GM23338 (cell line): ENCODE measurements at regions not wholly inside any gene's neighbourhood (a gene's known extent, or its start where the extent isn't known, plus 50 kb on each side); places are given as distances from the start of the nearest gene placed in this dataset.
A peak's percentile ranks its signal among the peaks of the same experiment; 100 is the strongest.
"Not testable (repeated sequence)": the region's sequence is repeated elsewhere in the genome, so short reads cannot be mapped to it uniquely, and the experiment has no call there.

Experiments
- ATAC-seq: fragments of 200-7000 bp; cut with Tn5 transposase; 3 replicates; pipeline ENCODE4 v1.9.1; 2020
- DNase-seq: peaks from one replicate; pipeline ENCODE4 v3.0.0-alpha.2; 2015; ENCODE audit warnings: low spot score
- H2AFZ ChIP-seq: fragments of 200-600 bp; sonication (generic); 2 replicates; pipeline ENCODE4 v1.8.0; 2016; ENCODE audit warnings: antibody characterized with exemption, mild to moderate bottlenecking, moderate library complexity
- H3F3A ChIP-seq: fragments of 200-600 bp; sonication (generic); replicated peaks from 2 replicates; pipeline ENCODE4 v1.8.0; 2017; ENCODE audit warnings: antibody characterized with exemption, mixed run types, low read depth
- H3K27ac ChIP-seq: fragments of 200-600 bp; sonication (generic); 2 replicates; pipeline ENCODE4 v1.6.1; 2016; ENCODE audit warnings: low read depth
- H3K27me3 ChIP-seq: fragments of 200-600 bp; sonication (generic); 2 replicates; pipeline ENCODE4 v1.8.0; 2016; ENCODE audit warnings: mild to moderate bottlenecking, mixed run types, moderate library complexity; ENCODE audit not compliant: insufficient read depth
- H3K36me3 ChIP-seq: fragments of 200-600 bp; sonication (generic); 2 replicates; pipeline ENCODE4 v1.8.0; 2016; ENCODE audit warnings: mild to moderate bottlenecking; ENCODE audit not compliant: insufficient read depth
- H3K4me1 ChIP-seq: fragments of 200-600 bp; sonication (generic); 2 replicates; pipeline ENCODE4 v1.8.0; 2016; ENCODE audit warnings: mild to moderate bottlenecking, moderate library complexity; ENCODE audit not compliant: insufficient read depth
- H3K4me2 ChIP-seq: fragments of 200-600 bp; sonication (generic); 2 replicates; pipeline ENCODE4 v1.7.1; 2017; ENCODE audit warnings: mixed run types
- H3K4me3 ChIP-seq: fragments of 200-600 bp; sonication (generic); 2 replicates; pipeline ENCODE4 v1.6.1; 2016; ENCODE audit warnings: mixed run types
- H3K79me2 ChIP-seq: fragments of 200-600 bp; sonication (generic); replicated peaks from 2 replicates; pipeline ENCODE4 v1.8.0; 2017; ENCODE audit warnings: mild to moderate bottlenecking; ENCODE audit not compliant: insufficient read depth
- H3K9me2 ChIP-seq: fragments of 200-600 bp; sonication (generic); 2 replicates; pipeline ENCODE4 v1.8.0; 2017; ENCODE audit not compliant: insufficient read depth
- H4K20me1 ChIP-seq: fragments of 200-600 bp; sonication (generic); replicated peaks from 2 replicates; pipeline ENCODE4 v1.8.0; 2017; ENCODE audit warnings: mild to moderate bottlenecking; ENCODE audit not compliant: insufficient read depth
- H3K27ac Mint-ChIP-seq: 2 replicates; pipeline ENCODE4 v1.8.0; 2020; ENCODE audit warnings: inconsistent platforms, mild to moderate bottlenecking, moderate library complexity, mixed read lengths
- H3K27me3 Mint-ChIP-seq: 3 replicates; pipeline ENCODE4 v1.8.0; 2022; ENCODE audit warnings: low read depth, mild to moderate bottlenecking, moderate library complexity, mixed read lengths, inconsistent platforms; ENCODE audit not compliant: insufficient read depth, poor library complexity
- H3K36me3 Mint-ChIP-seq: 3 replicates; pipeline ENCODE4 v1.8.0; 2021; ENCODE audit warnings: low read depth, mild to moderate bottlenecking, inconsistent platforms, moderate library complexity, mixed read lengths
- H3K4me1 Mint-ChIP-seq: 3 replicates; pipeline ENCODE4 v1.8.0; 2020; ENCODE audit warnings: mild to moderate bottlenecking, inconsistent platforms, mixed read lengths
- H3K4me3 Mint-ChIP-seq: 3 replicates; pipeline ENCODE4 v1.8.0; 2021; ENCODE audit warnings: moderate library complexity, mild to moderate bottlenecking, inconsistent platforms, mixed read lengths
- H3K9me3 Mint-ChIP-seq: 3 replicates; pipeline ENCODE4 v1.8.0; 2020; ENCODE audit warnings: moderate library complexity, mild to moderate bottlenecking, inconsistent platforms, mixed read lengths
- CTCF ChIP-seq, 2 experiments: fragments of 200-600 bp in 1 of 2; sonication (generic) in 1 of 2; conservative IDR thresholded peaks; 2 replicates each; pipeline versions ENCODE4 v1.5.1 to v1.6.1; 2016 to 2017; ENCODE audit warnings: antibody characterized with exemption in 2 of 2, low read depth in 2 of 2, mild to moderate bottlenecking in 2 of 2, moderate library complexity in 1 of 2
- JUNB ChIP-seq: IDR thresholded peaks from one replicate; pipeline ENCODE4 v1.6.1; 2016; ENCODE audit warnings: antibody characterized with exemption; ENCODE audit not compliant: unreplicated experiment
- NANOG ChIP-seq: IDR thresholded peaks from 2 replicates; pipeline ENCODE4 v1.6.1; 2016; ENCODE audit warnings: antibody characterized with exemption, borderline replicate concordance
- STAT1 ChIP-seq: IDR thresholded peaks from one replicate; pipeline ENCODE4 v1.6.1; 2016; ENCODE audit warnings: antibody characterized with exemption; ENCODE audit not compliant: unreplicated experiment

DNA sequence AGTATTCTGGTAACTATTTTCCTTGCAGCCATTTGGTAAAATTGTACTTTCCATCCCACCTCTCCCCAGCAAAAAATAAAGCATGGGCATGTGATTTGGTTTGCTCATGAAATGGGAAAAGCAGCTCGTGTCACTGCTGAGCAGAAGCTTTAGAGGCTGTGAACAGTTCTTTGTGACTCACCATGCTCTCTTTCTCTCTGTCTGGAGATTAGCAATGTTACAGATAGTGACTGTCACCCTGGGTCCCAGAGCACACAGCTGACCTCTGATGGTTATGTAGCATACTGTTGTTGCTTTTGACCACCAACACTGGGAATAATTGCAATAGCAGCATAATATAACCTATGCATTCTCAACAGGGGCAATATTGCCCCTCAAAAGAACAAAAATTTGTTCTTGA, 70.6 kb downstream of the RGS2 start:
- Histone ChIP-seq H3K27me3 (no peaks in the 10 kb centered on the region), H3K36me3 (no peaks in the 10 kb centered on the region), H3K4me3 (no peak overlapping the region), H3K79me2 (no peaks in the 10 kb centered on the region), H3F3A (no peaks in the 10 kb centered on the region), H3K4me2 (no peak overlapping the region), H2AFZ (no peak overlapping the region), H4K20me1 (no peaks in the 10 kb centered on the region), H3K9me2 (no peaks in the 10 kb centered on the region), H3K27ac (no peak overlapping the region), H3K4me1 (no peaks in the 10 kb centered on the region)
- no peaks in the 10 kb centered on the region for H3K9me3 Mint-ChIP-seq
- ATAC-seq (no peak), DNase-seq (no peak)
- no peak for TF ChIP-seq STAT1
- peak in 1 of 2 experiments; percentile 36; a peak in 2 of 4 replicates for TF ChIP-seq CTCF (conservative IDR thresholded peaks at IDR 0.05; ENCODE audit: low read depth in 2 of 2)
- no peaks in the 10 kb centered on the region for H3K36me3 Mint-ChIP-seq
- no peaks in the 10 kb centered on the region for H3K4me1 Mint-ChIP-seq
- H3K27ac Mint-ChIP-seq = no peak overlapping the region
- H3K4me3 Mint-ChIP-seq = no peak overlapping the region
- H3K27me3 Mint-ChIP-seq = no peaks in the 10 kb centered on the region

GRCh38 chr1:192880231-192880630, 71.4 kb downstream of the RGS2 start:
- H3K4me3 Mint-ChIP-seq = no peak overlapping the region
- TF ChIP-seq JUNB (no peak), CTCF (conservative IDR thresholded peaks at IDR 0.05; ENCODE audit: low read depth in 2 of 2) (no peak)

DNA sequence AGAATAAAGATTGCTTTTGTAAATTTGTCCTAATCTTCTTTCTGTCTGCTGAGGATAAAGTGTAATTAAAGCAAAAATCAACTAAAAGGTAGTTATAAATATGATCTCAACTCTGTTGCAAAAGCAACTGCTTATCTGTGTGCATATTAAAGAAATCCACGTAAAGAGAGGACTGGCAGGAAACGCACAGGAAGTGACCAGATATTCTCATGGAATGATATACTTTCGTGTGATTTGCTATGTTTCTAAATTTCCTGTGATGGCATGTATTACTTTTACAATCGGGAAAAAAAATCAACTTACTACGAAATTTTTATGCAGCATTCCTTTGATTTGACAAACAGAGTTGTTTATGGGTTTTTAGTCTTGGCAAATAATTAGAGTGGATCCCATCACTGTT, 75.4 kb downstream of the RGS2 start:
- Histone ChIP-seq H3K27ac (no peak overlapping the region), H3K9me2 (peaks cover 15% of the 10 kb centered on the region), H3K79me2 (no peaks in the 10 kb centered on the region), H3K4me3 (no peak overlapping the region), H3F3A (no peaks in the 10 kb centered on the region), H4K20me1 (no peaks in the 10 kb centered on the region), H2AFZ (no peak overlapping the region), H3K27me3 (no peaks in the 10 kb centered on the region), H3K4me1 (peaks cover 15% of the 10 kb centered on the region), H3K36me3 (no peaks in the 10 kb centered on the region), H3K4me2 (no peak overlapping the region)
- no peak for DNase-seq
- no peak for ATAC-seq
- Mint-ChIP-seq H3K36me3 (peaks cover 14% of the 10 kb centered on the region; the same call in 1 of the 3 replicates), H3K27me3 (peaks cover 6% of the 10 kb centered on the region), H3K27ac (no peak overlapping the region), H3K4me3 (no peak overlapping the region), H3K9me3 (peaks cover 3% of the 10 kb centered on the region; the same call in 2 of the 3 replicates), H3K4me1 (peaks cover 16% of the 10 kb centered on the region)
- TF ChIP-seq NANOG = no peak

More at GRCh38 chr1:192880231-192880630, 71.4 kb downstream of the RGS2 start:
- Mint-ChIP-seq H3K4me1 (no peaks in the 10 kb centered on the region), H3K36me3 (no peaks in the 10 kb centered on the region), H3K27ac (no peak overlapping the region), H3K9me3 (no peaks in the 10 kb centered on the region), H3K27me3 (peaks cover under 1% of the 10 kb centered on the region)
- peak overlapping the region; percentile 39; the same call in 1 of the 2 replicates for H2AFZ ChIP-seq
- H3K4me3 ChIP-seq = no peak overlapping the region
- H3K36me3 ChIP-seq = no peaks in the 10 kb centered on the region
- ATAC-seq = no peak
- H3K4me2 ChIP-seq = no peak overlapping the region
- no peaks in the 10 kb centered on the region for H3K27me3 ChIP-seq
- H3K9me2 ChIP-seq = no peaks in the 10 kb centered on the region
- no peak for DNase-seq
- H3K27ac ChIP-seq = no peak overlapping the region
- no peaks in the 10 kb centered on the region for H3F3A ChIP-seq
- no peaks in the 10 kb centered on the region for H3K79me2 ChIP-seq
- H3K4me1 ChIP-seq = no peaks in the 10 kb centered on the region
- no peaks in the 10 kb centered on the region for H4K20me1 ChIP-seq

GRCh38 chr1:192885387-192885786, 76.5 kb downstream of the RGS2 start:
- H3K27ac Mint-ChIP-seq, H3K4me2 ChIP-seq, H3K9me3 Mint-ChIP-seq, H3K4me3 ChIP-seq, DNase-seq, H3K27me3 ChIP-seq, H3K27ac ChIP-seq, H3F3A ChIP-seq, H3K27me3 Mint-ChIP-seq, H3K79me2 ChIP-seq, H3K4me3 Mint-ChIP-seq, H4K20me1 ChIP-seq, ATAC-seq, H3K36me3 ChIP-seq, H2AFZ ChIP-seq: not testable (repeated sequence)
- Mint-ChIP-seq H3K4me1 (peaks cover 16% of the 10 kb centered on the region), H3K36me3 (peaks cover 14% of the 10 kb centered on the region; the same call in 1 of the 3 replicates)
- peaks cover 16% of the 10 kb centered on the region for H3K9me2 ChIP-seq
- H3K4me1 ChIP-seq = peaks cover 15% of the 10 kb centered on the region
